Liver (tissue), 8 donors: ENCODE measurements at regions not wholly inside any gene's neighbourhood (a gene's known extent, or its start where the extent isn't known, plus 50 kb on each side); places are given as distances from the start of the nearest gene placed in this dataset.
"Not testable (repeated sequence)": the region's sequence is repeated elsewhere in the genome, so short reads cannot be mapped to it uniquely, and the experiment has no call there.

Experiments
- DNase-seq: peaks from one replicate; pipeline ENCODE4 v3.0.0-alpha.2; 2017; ENCODE audit warnings: low spot score
- H3K27ac ChIP-seq, 2 donors: one replicate each; pipeline ENCODE4 v1.7.0; 2013; ENCODE audit warnings: inconsistent platforms in 2 of 2, low read length in 2 of 2, control low read depth in 1 of 2, low read depth in 1 of 2, mild to moderate bottlenecking in 1 of 2
- H3K27me3 ChIP-seq, 4 donors: one replicate each; pipeline versions ENCODE4 v1.6.1 to v1.7.0; 2013; ENCODE audit warnings: low read length in 3 of 4, inconsistent platforms in 1 of 4, mild to moderate bottlenecking in 1 of 4, moderate library complexity in 1 of 4; ENCODE audit not compliant: control insufficient read depth in 4 of 4, insufficient read depth in 4 of 4
- H3K36me3 ChIP-seq, 4 donors: one replicate each; pipeline versions ENCODE4 v1.6.1 to v1.7.0; 2013; ENCODE audit warnings: low read length in 3 of 4, mild to moderate bottlenecking in 3 of 4, low read depth in 1 of 4, moderate library complexity in 1 of 4; ENCODE audit not compliant: control insufficient read depth in 4 of 4, insufficient read depth in 3 of 4
- H3K4me1 ChIP-seq, 4 donors: one replicate each; pipeline versions ENCODE4 v1.6.1 to v1.7.0; 2013; ENCODE audit warnings: low read length in 3 of 4, mild to moderate bottlenecking in 3 of 4, moderate library complexity in 1 of 4; ENCODE audit not compliant: control insufficient read depth in 4 of 4, insufficient read depth in 4 of 4
- H3K4me3 ChIP-seq, 3 donors: one replicate each; pipeline versions ENCODE4 v1.6.1 to v1.7.0; 2013; ENCODE audit warnings: low read length in 3 of 3, control low read depth in 1 of 3, low read depth in 1 of 3, mild to moderate bottlenecking in 1 of 3
- H3K9ac ChIP-seq, 2 donors: one replicate each; pipeline ENCODE4 v1.7.0; 2013; ENCODE audit warnings: low read length in 2 of 2, mild to moderate bottlenecking in 2 of 2, moderate library complexity in 2 of 2, control low read depth in 1 of 2, low read depth in 1 of 2
- H3K9me3 ChIP-seq, 4 donors: one replicate each; pipeline versions ENCODE4 v1.6.1 to v1.7.0; 2013; ENCODE audit warnings: low read length in 3 of 4; ENCODE audit not compliant: control insufficient read depth in 4 of 4
- ATF3 ChIP-seq: IDR thresholded peaks from 2 replicates; pipeline ENCODE4 v1.6.1; 2016; ENCODE audit warnings: antibody characterized with exemption
- EGR1 ChIP-seq, 2 donors: IDR thresholded peaks; 2 replicates each; pipeline ENCODE4 v1.6.1; 2016 to 2018; ENCODE audit warnings: antibody characterized with exemption in 2 of 2, low read depth in 2 of 2
- FOXA1 ChIP-seq: IDR thresholded peaks from 2 replicates; pipeline ENCODE4 v1.6.1; 2016; ENCODE audit warnings: antibody characterized with exemption
- FOXA2 ChIP-seq: IDR thresholded peaks from 2 replicates; pipeline ENCODE4 v1.6.1; 2016; ENCODE audit warnings: antibody characterized with exemption
- HNF4A ChIP-seq, 2 donors: conservative IDR thresholded peaks; 2 replicates each; pipeline ENCODE4 v1.6.1; 2016; ENCODE audit warnings: antibody characterized with exemption in 2 of 2, mild to moderate bottlenecking in 2 of 2
- JUND ChIP-seq, 2 donors: IDR thresholded peaks; 2 replicates each; pipeline ENCODE4 v1.6.1; 2016; ENCODE audit warnings: antibody characterized with exemption in 2 of 2
- NR2F2 ChIP-seq: IDR thresholded peaks from 2 replicates; pipeline ENCODE4 v1.6.1; 2016; ENCODE audit warnings: antibody characterized with exemption
- REST ChIP-seq: IDR thresholded peaks from 2 replicates; pipeline ENCODE4 v1.6.1; 2016; ENCODE audit warnings: antibody characterized with exemption, mild to moderate bottlenecking
- RXRA ChIP-seq, 2 donors: IDR thresholded peaks; 2 replicates each; pipeline ENCODE4 v1.6.1; 2017 to 2018; ENCODE audit warnings: antibody characterized with exemption in 2 of 2, mild to moderate bottlenecking in 1 of 2
- SP1 ChIP-seq: IDR thresholded peaks from 2 replicates; pipeline ENCODE4 v1.6.1; 2018; ENCODE audit warnings: antibody characterized with exemption, mild to moderate bottlenecking
- TAF1 ChIP-seq: conservative IDR thresholded peaks from 2 replicates; pipeline ENCODE4 v1.6.1; 2016; ENCODE audit warnings: antibody characterized with exemption, mild to moderate bottlenecking
- YY1 ChIP-seq: IDR thresholded peaks from 2 replicates; pipeline ENCODE4 v1.6.1; 2016; ENCODE audit warnings: antibody characterized with exemption, mild to moderate bottlenecking
- ZBTB33 ChIP-seq: IDR thresholded peaks from 2 replicates; pipeline ENCODE4 v1.6.1; 2016; ENCODE audit warnings: antibody characterized with exemption
- WGBS: extraction: QIAGEN DNeasy Blood & Tissue Kit; methylation state at CpG from one replicate; pipeline ENCODE4 v1.1.7; 2013; 5-methylcytosine and 5-hydroxymethylcytosine counted together
- TF ChIP-seq, protein P1 (sequence below): fragments of 150-350 bp; IDR thresholded peaks from 2 replicates; pipeline ENCODE4 v1.5.1; 2017; ENCODE audit warnings: improper control_type of control experiment, low read depth, low read length; ENCODE audit not compliant: missing input control
- donor health status: healthy.
- donor health status: healthy.
- donor health status: healthy.
- donor health status: healthy.
- donor health status: healthy.

GRCh38 chr20:4320291-4320690 is 71.2 kb upstream of the ADRA1D start:
- Histone ChIP-seq H3K4me3 (no peak overlapping the region), H3K27me3 (peaks cover 0 to 3% (median under 1%) of the 10 kb centered on the region in 4 donors), H3K27ac (no peak overlapping the region), H3K9me3 (peaks cover 0 to 3% (median 0%) of the 10 kb centered on the region in 4 donors), H3K4me1 (no peaks in the 10 kb centered on the region), H3K9ac (no peak overlapping the region), H3K36me3 (no peaks in the 10 kb centered on the region)
- TF ChIP-seq JUND (IDR thresholded peaks at IDR 0.05) (no peak), HNF4A (conservative IDR thresholded peaks at IDR 0.05) (no peak), YY1 (no peak), TAF1 (no peak), EGR1 (IDR thresholded peaks at IDR 0.05; ENCODE audit: low read depth in 2 of 2) (no peak), NR2F2 (no peak), RXRA (IDR thresholded peaks at IDR 0.05) (no peak), SP1 (no peak), ZBTB33 (no peak), ATF3 (no peak), REST (no peak)
- no peak for DNase-seq
- WGBS = 78% methylated on average over 5 of the region's 5 CpGs

DNA sequence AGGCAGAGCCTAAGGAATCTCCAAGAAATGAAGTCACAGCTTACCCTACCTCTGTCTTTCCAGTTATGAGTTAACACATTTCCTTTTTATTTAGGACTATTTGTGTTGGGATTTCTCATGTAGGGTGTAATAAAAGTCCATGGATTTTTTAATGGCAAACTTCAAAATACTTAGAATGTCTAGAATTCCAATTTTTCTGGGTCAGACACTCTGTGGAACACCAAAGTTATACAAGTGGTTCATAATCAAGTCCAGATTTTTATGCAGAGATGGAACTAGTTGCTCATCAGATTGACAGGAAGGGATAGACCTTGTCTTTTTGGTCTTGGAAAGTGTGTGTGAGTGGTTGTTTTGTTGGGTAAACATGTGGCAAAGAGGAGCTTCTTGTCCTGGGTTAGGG is 69.8 kb upstream of the ADRA1D start:
- H3K4me3 ChIP-seq = no peak overlapping the region
- peaks cover 0 to 3% (median under 1%) of the 10 kb centered on the region in 4 donors for H3K27me3 ChIP-seq
- H3K9me3 ChIP-seq = peaks cover 0 to 3% (median 0%) of the 10 kb centered on the region in 4 donors
- TF ChIP-seq NR2F2 (no peak), FOXA1 (no peak), YY1 (no peak), SP1 (no peak), ZBTB33 (no peak), REST (no peak), FOXA2 (no peak)
- TF ChIP-seq, protein P1, sequence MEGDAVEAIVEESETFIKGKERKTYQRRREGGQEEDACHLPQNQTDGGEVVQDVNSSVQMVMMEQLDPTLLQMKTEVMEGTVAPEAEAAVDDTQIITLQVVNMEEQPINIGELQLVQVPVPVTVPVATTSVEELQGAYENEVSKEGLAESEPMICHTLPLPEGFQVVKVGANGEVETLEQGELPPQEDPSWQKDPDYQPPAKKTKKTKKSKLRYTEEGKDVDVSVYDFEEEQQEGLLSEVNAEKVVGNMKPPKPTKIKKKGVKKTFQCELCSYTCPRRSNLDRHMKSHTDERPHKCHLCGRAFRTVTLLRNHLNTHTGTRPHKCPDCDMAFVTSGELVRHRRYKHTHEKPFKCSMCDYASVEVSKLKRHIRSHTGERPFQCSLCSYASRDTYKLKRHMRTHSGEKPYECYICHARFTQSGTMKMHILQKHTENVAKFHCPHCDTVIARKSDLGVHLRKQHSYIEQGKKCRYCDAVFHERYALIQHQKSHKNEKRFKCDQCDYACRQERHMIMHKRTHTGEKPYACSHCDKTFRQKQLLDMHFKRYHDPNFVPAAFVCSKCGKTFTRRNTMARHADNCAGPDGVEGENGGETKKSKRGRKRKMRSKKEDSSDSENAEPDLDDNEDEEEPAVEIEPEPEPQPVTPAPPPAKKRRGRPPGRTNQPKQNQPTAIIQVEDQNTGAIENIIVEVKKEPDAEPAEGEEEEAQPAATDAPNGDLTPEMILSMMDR = no peak
- no peak for DNase-seq
- H3K9ac ChIP-seq = no peak overlapping the region
- H3K27ac ChIP-seq = no peak overlapping the region
- H3K4me1 ChIP-seq = no peaks in the 10 kb centered on the region
- no peaks in the 10 kb centered on the region for H3K36me3 ChIP-seq

- not testable (repeated sequence) for H3K4me3 ChIP-seq, H3K36me3 ChIP-seq, H3K27me3 ChIP-seq, H3K4me1 ChIP-seq, H3K27ac ChIP-seq, DNase-seq, H3K9ac ChIP-seq, H3K9me3 ChIP-seq
- 80% methylated on average over 4 of the region's 4 CpGs for WGBS
Observed at GRCh38 chr20:4310616-4311015, 61.5 kb upstream of the ADRA1D start.
